ENCODE measurements at regions not wholly inside any gene's neighbourhood (a gene's known extent, or its start where the extent isn't known, plus 50 kb on each side); places are given as distances from the start of the nearest gene placed in this dataset.
"Not testable (repeated sequence)": the region's sequence is repeated elsewhere in the genome, so short reads cannot be mapped to it uniquely, and the experiment has no call there.

DNA sequence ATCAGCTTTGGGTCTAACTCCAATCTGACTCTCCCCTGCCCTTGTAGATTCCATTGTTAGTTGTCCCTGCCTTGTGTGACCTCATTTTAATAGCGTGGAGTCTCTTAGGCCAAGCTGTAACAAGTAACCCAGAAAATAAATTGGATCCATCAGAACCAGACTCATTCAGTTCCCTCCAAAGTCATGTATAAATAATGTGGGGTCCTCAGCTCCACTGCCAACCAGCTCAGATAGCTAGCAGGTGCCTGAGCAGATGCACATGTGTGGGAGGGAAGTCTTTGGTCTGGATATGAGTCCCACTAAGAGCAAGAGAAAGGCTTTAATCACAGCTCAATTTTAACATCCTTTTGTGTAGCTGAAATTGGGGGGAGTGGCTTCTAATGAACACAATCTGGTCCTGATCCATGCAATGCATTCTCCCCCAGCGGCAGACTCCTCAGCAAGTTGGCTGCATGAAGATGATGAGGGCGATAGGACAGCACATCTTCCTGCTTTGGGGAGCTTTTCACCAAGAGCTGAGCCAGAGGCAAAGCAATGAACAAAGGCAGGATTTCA lies 151.6 kb downstream of the ABCC12 start:
- no peak for DNase-seq (ENCODE audit: low read depth in 2 of 2)

GRCh38 chr16:48003206-48003907 lies 152.4 kb downstream of the ABCC12 start:
- DNase-seq (ENCODE audit: low read depth in 2 of 2): no peak

- no peak for DNase-seq (ENCODE audit: low read depth in 2 of 2)
Measured at GRCh38 chr16:48001324-48001895, 154.4 kb downstream of the ABCC12 start.

GRCh38 chr16:48000622-48001021 lies 155.2 kb downstream of the ABCC12 start:
- no peak for DNase-seq (ENCODE audit: low read depth in 2 of 2)

- no peak for DNase-seq (ENCODE audit: low read depth in 2 of 2)
Measured at GRCh38 chr16:47999595-47999994, 156.2 kb downstream of the ABCC12 start.

GRCh38 chr16:47995354-47995753 lies 160.4 kb downstream of the ABCC12 start:
- DNase-seq (ENCODE audit: low read depth in 2 of 2): peak in 1 of 2 donors; percentile 1

DNA sequence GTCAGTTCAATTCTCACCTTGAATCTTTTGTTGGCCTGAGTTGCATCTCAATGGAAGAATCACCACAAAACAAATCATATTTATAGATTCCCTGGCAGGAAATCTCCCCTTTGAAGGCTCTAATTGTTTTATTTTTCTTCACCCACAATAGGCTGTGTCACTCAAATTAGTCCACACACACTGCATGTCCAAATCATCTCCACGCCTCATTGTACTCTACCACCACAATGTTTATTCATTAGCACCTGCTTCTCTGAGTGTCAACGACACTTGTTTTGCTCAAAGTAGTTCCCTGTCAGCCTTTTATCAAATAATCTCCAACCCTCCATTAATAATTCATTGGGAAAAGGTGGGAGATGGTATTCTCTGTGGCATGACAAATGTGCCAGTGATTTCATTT lies 164.3 kb downstream of the ABCC12 start:
- DNase-seq (ENCODE audit: low read depth in 2 of 2): no peak

GRCh38 chr16:47990676-47991075 lies 165.1 kb downstream of the ABCC12 start:
- no peak for DNase-seq (ENCODE audit: low read depth in 2 of 2)

DNA sequence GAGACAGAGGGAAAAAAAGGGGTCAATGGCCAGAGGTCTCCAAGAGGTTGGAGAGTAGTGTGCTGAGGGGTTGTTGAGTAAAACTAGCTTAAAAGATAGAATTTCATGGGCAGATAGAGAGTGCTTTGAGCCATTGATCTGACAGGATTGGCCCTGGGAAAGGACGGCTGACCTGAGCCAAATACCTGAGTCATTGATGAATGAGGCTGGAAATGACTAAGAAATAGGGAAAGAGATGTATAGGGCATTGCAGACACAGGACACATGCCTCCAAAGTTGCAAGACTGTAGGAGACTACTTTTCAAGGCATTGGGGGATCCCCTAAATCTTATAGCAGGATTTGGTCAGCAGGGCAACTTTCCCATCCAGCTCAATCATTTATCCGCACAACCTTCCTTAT lies 168.7 kb downstream of the ABCC12 start:
- no peak for DNase-seq (ENCODE audit: low read depth in 2 of 2)

DNA sequence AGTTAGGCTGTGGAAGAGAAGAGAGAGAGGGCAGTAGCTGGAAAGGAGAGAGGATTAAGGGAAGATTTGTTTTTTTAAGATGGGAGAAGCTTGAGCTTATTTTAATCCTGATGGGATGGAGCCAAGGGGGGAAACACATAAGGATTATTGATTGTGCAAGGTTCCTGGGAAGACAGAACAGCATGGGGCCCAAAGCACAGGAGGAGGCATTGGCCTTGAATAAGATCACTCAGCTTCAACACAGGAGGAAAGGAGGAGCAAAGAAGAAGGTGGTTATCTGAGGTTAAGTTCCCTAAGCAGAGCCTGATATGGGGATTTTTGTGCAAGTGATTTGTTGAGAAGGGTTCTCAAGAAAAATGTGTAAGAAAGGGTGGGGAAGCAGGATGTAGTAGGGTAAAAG lies 169.8 kb downstream of the ABCC12 start:
- no peak for DNase-seq (ENCODE audit: low read depth in 2 of 2)

DNA sequence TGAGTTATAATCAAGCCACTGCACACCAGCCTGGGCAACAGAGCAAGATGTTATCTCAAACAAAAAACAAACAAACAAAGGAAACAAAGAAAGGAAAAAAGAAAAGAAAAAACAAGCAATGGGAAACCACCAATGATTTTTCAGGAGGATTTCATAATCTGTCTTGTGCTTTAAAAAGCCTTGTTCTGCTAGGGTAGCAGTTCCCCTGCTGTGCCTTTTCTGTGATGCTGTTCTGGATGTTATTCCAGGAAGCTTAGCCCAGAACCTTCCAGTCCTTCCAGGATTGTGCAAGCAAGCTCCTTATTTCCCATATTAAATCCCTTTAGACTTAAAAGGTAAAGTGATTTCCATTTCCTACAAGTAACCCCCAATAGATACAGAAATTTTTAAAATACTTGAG lies 171.1 kb downstream of the ABCC12 start:
- DNase-seq (ENCODE audit: low read depth in 2 of 2): no peak

DNA sequence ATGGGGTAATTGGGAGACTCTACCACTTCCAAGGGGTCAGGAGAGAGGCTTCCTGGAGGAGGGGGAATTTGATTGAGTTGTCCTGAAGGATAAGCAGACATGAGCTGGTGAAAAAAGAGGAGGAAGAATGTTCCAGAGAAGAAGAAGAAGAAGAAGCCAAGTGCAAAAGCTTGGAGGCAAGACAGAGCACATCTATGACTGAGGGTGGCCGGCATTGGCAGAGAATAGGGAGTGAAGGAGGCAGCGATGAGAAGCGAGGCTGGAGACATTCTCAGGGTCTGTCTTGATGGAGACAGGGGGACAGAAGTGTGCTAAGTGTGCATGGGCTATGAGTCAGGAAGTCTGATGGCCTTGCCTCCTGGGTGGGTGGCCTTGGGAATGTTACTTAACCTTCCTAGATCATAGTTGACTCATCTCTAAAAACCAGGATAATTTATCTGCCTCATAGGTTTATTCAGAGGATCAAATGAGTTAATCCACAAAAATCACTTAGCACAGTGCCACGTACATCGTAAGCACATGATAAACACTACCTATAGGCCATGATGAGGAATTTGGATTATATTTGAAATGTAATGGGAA lies 171.7 kb downstream of the ABCC12 start:
- no peak for DNase-seq (ENCODE audit: low read depth in 2 of 2)

DNA sequence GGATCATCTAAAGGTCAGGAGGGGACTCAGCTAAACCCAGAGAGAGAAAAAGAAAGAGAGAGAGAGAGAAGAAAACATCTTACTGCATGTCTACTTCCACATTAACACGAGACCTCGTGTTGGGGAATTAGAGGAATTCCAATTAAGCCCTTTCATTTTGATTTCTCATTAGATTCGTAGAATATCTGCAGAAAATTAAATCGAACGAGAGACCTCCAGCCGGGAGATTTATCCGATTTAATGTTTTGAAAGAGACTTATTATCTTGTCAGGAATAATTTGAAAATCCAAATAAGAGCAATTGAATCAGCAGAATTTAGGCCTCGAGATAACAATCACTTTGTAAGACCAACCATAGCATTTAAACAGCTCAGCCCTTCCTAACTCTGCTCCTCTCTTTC lies 175.6 kb downstream of the ABCC12 start:
- no peak for DNase-seq (ENCODE audit: low read depth in 2 of 2)

GRCh38 chr16:47979616-47980182 lies 176.1 kb downstream of the ABCC12 start:
- DNase-seq (ENCODE audit: low read depth in 2 of 2): no peak

DNA sequence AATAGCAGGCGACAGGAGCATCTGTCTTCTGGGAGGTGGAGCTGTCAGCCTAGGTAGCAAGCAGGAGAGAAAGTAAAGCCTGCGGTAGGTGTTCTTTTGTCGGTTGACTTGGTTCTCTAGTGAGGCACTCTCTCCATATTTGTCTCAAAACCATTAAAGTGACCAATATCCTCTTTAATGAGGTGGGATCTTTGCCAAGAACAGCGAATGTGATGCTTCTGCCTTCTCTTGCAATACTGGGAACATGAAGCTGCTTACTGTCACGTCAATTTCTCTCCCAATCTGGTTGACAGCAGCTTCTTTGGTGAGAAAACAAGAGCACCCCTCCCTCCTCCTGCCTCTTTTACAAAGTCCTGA lies 176.7 kb downstream of the ABCC12 start:
- DNase-seq (ENCODE audit: low read depth in 2 of 2): no peak

GRCh38 chr16:47978491-47979163 lies 177.2 kb downstream of the ABCC12 start:
- DNase-seq (ENCODE audit: low read depth in 2 of 2): no peak

GRCh38 chr16:47977802-47978201 lies 178.0 kb downstream of the ABCC12 start:
- no peak for DNase-seq (ENCODE audit: low read depth in 2 of 2)

- DNase-seq (ENCODE audit: low read depth in 2 of 2): no peak
Measured at GRCh38 chr16:47976636-47977210, 179.1 kb downstream of the ABCC12 start.

GRCh38 chr16:47974971-47975370 lies 180.8 kb downstream of the ABCC12 start:
- not testable (repeated sequence) for DNase-seq (ENCODE audit: low read depth in 2 of 2)

GRCh38 chr16:47973552-47973951 lies 182.2 kb downstream of the ABCC12 start:
- DNase-seq (ENCODE audit: low read depth in 2 of 2): no peak

DNA sequence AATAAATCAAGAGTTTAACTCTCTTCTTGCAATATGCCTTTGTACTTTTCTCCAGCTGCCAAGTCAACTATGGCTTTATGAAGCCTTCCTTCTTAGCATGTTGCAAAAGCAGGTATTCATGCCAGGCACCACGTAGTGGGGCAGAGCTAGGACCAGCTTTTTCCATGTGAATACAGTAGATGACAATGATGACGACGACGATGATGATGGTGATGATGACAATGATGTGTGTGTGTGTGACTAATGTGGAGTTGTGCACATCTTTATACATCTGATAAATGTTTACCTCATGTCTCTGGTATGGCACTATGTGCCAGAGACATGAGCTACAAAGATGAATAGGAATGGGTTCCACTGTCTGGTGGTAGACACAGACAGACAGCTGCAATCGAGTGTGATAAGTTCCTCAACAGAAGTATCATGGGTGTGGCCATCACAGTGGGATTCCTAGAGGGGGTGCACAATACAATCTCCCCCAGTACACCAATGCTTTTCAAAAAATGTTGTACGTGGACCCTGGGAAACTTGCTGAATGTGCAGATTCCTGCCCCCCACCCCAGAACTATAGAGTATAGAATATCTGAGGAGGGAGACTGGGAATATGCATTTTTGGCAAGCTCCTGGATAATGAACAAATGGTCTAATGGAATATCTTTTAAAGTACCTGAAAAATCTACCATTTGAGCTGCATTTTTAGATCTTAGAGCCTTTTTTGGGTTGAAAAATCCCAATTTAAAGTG lies 183.4 kb downstream of the ABCC12 start:
- DNase-seq (ENCODE audit: low read depth in 2 of 2): no peak

Data from dermis microvascular lymphatic vessel endothelial cell (primary cell).